Caco-2 (cell line): ENCODE measurements at regions not wholly inside any gene's neighbourhood (a gene's known extent, or its start where the extent isn't known, plus 50 kb on each side); places are given as distances from the start of the nearest gene placed in this dataset.
"Not testable (repeated sequence)": the region's sequence is repeated elsewhere in the genome, so short reads cannot be mapped to it uniquely, and the experiment has no call there.

Experiments
- BruUV-seq: library from RNA; stranded (reverse); fragments of 400-500 nt; replicated peaks from 2 replicates; lab custom pipeline; 2021; lab: Mats Ljungman, UMichigan
- CTCF ChIA-PET: fragments of 300-600 bp; sonication (Branson Sonifier 250); formaldehyde crosslinking; loops from one replicate; lab custom pipeline; 2022; ENCODE audit warnings: antibody characterized with exemption; lab: Charles Lee
- POLR2A ChIA-PET: fragments of 300-600 bp; sonication (Branson Sonifier 250); formaldehyde crosslinking; loops from one replicate; lab custom pipeline; 2022; ENCODE audit warnings: antibody characterized with exemption; lab: Charles Lee
- DNase-seq, 2 experiments: peaks; one replicate each; pipeline versions ENCODE4 v3.0.0 to v3.0.0-alpha.2; 2020 to 2022
- H3K27me3 ChIP-seq: replicated peaks from 2 replicates; pipeline ENCODE4 v1.6.0; 2011; ENCODE audit warnings: low read length; ENCODE audit not compliant: control insufficient read depth, insufficient read depth
- H3K36me3 ChIP-seq: 2 replicates; pipeline ENCODE4 v1.5.1; 2011; ENCODE audit warnings: low read length; ENCODE audit not compliant: control insufficient read depth, insufficient read depth
- H3K4me1 ChIP-seq: fragments of 250-450 bp; sonication (Bioruptor Pico); 2 replicates; pipeline ENCODE4 v1.5.1; 2020; ENCODE audit warnings: mild to moderate bottlenecking
- H3K4me3 ChIP-seq: 2 replicates; pipeline ENCODE4 v1.5.1; 2011; ENCODE audit warnings: low read depth, mild to moderate bottlenecking, control low read depth, low read length
- H3K9me3 ChIP-seq: fragments of 250-450 bp; sonication (Bioruptor Pico); 2 replicates; pipeline ENCODE4 v1.5.1; 2020; ENCODE audit warnings: mild to moderate bottlenecking, moderate library complexity
- H3K27ac Mint-ChIP-seq: one replicate; pipeline ENCODE4 v1.8.0; 2022; ENCODE audit warnings: mixed read lengths; ENCODE audit not compliant: unreplicated experiment
- H3K27me3 Mint-ChIP-seq: one replicate; pipeline ENCODE4 v1.8.0; 2022; ENCODE audit warnings: mixed read lengths; ENCODE audit not compliant: insufficient read depth, unreplicated experiment
- H3K36me3 Mint-ChIP-seq: one replicate; pipeline ENCODE4 v1.8.0; 2022; ENCODE audit warnings: mild to moderate bottlenecking, mixed read lengths; ENCODE audit not compliant: insufficient read depth, unreplicated experiment
- H3K4me1 Mint-ChIP-seq: one replicate; pipeline ENCODE4 v1.8.0; 2022; ENCODE audit warnings: low read depth, mixed read lengths; ENCODE audit not compliant: unreplicated experiment
- H3K4me3 Mint-ChIP-seq: one replicate; pipeline ENCODE4 v1.8.0; 2022; ENCODE audit warnings: mild to moderate bottlenecking, moderate library complexity, mixed read lengths; ENCODE audit not compliant: unreplicated experiment
- H3K9me3 Mint-ChIP-seq: one replicate; pipeline ENCODE4 v1.8.0; 2022; ENCODE audit warnings: mixed read lengths; ENCODE audit not compliant: unreplicated experiment
- intact Hi-C: fragments of 100-400 bp; cut with micrococcal nuclease; formaldehyde crosslinking; loops from one replicate; pipeline ENCODE4 v1.10.0; 2022; ENCODE audit not compliant: unreplicated experiment
- TF ChIP-seq, protein P1 (sequence below), 2 experiments: fragments of 200-600 bp in 1 of 2; IDR thresholded peaks; 1 replicate in 1 of 2; 2 replicates in 1 of 2; pipeline versions ENCODE4 v1.5.1 to v1.8.0; 2011 to 2022; ENCODE audit warnings: antibody characterized with exemption in 1 of 2, control low read depth in 1 of 2, inconsistent platforms in 1 of 2, low read depth in 1 of 2, low read length in 1 of 2, mild to moderate bottlenecking in 1 of 2, moderate library complexity in 1 of 2; ENCODE audit not compliant: insufficient read depth in 1 of 2, severe bottlenecking in 1 of 2, unreplicated experiment in 1 of 2

DNA sequence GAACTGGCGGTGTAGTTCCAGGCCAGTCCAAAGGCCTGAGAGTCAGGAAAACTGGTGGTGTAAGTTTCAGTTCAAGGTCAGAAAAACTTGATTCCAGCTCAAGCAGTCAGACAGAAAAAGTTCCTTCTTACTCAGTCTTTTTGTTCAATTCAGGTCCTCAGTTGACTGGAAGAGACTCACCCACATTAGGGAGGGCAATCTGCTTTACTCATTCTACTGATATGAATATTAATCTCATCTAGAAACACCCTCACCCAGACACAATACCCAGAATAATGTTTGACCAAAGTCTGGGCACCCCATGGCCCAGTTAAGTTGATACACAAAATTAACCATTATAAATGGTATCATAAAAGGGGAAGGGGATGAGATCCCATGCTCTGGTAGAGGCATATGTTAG is 50.1 kb upstream of the LTA4H start:
- TF ChIP-seq, protein P1, sequence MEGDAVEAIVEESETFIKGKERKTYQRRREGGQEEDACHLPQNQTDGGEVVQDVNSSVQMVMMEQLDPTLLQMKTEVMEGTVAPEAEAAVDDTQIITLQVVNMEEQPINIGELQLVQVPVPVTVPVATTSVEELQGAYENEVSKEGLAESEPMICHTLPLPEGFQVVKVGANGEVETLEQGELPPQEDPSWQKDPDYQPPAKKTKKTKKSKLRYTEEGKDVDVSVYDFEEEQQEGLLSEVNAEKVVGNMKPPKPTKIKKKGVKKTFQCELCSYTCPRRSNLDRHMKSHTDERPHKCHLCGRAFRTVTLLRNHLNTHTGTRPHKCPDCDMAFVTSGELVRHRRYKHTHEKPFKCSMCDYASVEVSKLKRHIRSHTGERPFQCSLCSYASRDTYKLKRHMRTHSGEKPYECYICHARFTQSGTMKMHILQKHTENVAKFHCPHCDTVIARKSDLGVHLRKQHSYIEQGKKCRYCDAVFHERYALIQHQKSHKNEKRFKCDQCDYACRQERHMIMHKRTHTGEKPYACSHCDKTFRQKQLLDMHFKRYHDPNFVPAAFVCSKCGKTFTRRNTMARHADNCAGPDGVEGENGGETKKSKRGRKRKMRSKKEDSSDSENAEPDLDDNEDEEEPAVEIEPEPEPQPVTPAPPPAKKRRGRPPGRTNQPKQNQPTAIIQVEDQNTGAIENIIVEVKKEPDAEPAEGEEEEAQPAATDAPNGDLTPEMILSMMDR (IDR thresholded peaks at IDR 0.05; ENCODE audit: insufficient read depth in 1 of 2, low read depth in 1 of 2, low read length in 1 of 2, severe bottlenecking in 1 of 2, unreplicated experiment in 1 of 2), result no peak
- peaks cover 30% of the 10 kb centered on the region for H3K9me3 Mint-ChIP-seq
- Histone ChIP-seq H3K27me3 (no peaks in the 10 kb centered on the region), H3K4me1 (peaks cover 8% of the 10 kb centered on the region), H3K36me3 (no peaks in the 10 kb centered on the region), H3K4me3 (no peak overlapping the region), H3K9me3 (no peaks in the 10 kb centered on the region; the same call in 1 of the 2 replicates)
- H3K27ac Mint-ChIP-seq, result no peak overlapping the region
- no peaks in the 10 kb centered on the region for H3K36me3 Mint-ChIP-seq
- peaks cover 8% of the 10 kb centered on the region for H3K4me1 Mint-ChIP-seq
- no peak overlapping the region for H3K4me3 Mint-ChIP-seq
- ChIA-PET POLR2A (no interaction called here), CTCF (no interaction called here)
- no peak for DNase-seq
- peaks cover 2% of the 10 kb centered on the region for H3K27me3 Mint-ChIP-seq
- intact Hi-C loops, result no loop called here
- no TSS peak for BruUV-seq

DNA sequence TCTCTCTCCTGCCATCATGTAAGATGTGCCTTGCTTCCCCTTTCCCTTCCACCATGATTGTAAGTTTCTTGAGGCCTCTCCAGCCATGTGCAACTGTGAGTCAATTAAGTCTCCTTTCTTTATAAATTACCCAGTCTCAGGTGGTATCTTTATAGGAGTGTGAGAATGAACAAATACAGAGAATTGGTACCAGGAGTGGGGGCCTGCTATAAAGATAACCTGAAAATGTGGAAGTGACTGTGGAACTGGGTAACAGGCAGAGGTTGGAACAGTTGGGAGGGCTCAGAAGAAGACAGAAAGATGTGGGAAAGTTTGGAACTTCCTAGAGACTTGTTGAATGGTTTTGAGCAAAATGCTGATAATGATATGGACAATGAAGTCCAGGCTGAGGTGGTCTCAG is 50.8 kb upstream of the LTA4H start:
- intact Hi-C loops, POLR2A ChIA-PET, H3K4me1 Mint-ChIP-seq, BruUV-seq, H3K4me3 ChIP-seq, DNase-seq, H3K27ac Mint-ChIP-seq, H3K4me3 Mint-ChIP-seq, H3K9me3 ChIP-seq, H3K36me3 Mint-ChIP-seq, H3K27me3 Mint-ChIP-seq, H3K36me3 ChIP-seq, H3K27me3 ChIP-seq, H3K4me1 ChIP-seq, CTCF ChIA-PET: not testable (repeated sequence)
- H3K9me3 Mint-ChIP-seq, result peaks cover 30% of the 10 kb centered on the region

DNA sequence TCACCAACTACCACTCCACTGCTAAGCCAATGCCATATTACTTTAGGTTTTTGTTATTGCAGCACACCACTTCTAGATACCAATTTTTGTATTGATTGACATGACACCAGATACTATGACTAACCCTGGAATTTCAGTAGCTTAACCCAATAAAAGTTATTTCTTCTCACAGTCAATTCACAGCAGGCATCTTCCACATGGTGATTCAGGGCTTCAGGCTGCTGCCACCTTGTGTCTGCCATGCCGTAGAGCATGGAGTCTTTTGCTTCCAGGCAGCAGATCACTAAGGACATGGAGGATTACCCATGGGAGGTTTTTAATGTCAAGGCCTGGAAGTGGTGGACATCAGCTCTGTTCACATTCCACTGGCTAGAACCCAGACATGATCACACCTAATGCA is 56.4 kb upstream of the LTA4H start:
- H3K27me3 ChIP-seq, result no peaks in the 10 kb centered on the region
- H3K36me3 ChIP-seq, result no peaks in the 10 kb centered on the region
- ChIA-PET CTCF (interaction anchor here (1.3 kb wide), 1 partner anchor 124 kb away, joined by 3 read pairs; no protein-coding TSS in a partner anchor), POLR2A (no interaction called here)
- no TSS peak for BruUV-seq
- H3K4me1 ChIP-seq, result no peaks in the 10 kb centered on the region
- intact Hi-C loops, result loop anchor here (2.0 to 5.0 kb wide), 2 partner anchors 29 to 40 kb away; no protein-coding TSS in a partner anchor
- H3K36me3 Mint-ChIP-seq, result no peaks in the 10 kb centered on the region
- no peak for DNase-seq
- TF ChIP-seq, protein P1 (IDR thresholded peaks at IDR 0.05; ENCODE audit: insufficient read depth in 1 of 2, low read depth in 1 of 2, low read length in 1 of 2, severe bottlenecking in 1 of 2, unreplicated experiment in 1 of 2), result peak; percentile 6 to 28
- no peak overlapping the region for H3K27ac Mint-ChIP-seq
- H3K4me1 Mint-ChIP-seq, result peaks cover 12% of the 10 kb centered on the region
- H3K4me3 ChIP-seq, result no peak overlapping the region
- peaks cover 3% of the 10 kb centered on the region; the same call in 1 of the 2 replicates for H3K9me3 ChIP-seq
- H3K4me3 Mint-ChIP-seq, result no peak overlapping the region
- peaks cover 2% of the 10 kb centered on the region for H3K27me3 Mint-ChIP-seq
- H3K9me3 Mint-ChIP-seq, result peaks cover 17% of the 10 kb centered on the region
